ENCODE measurements at regions not wholly inside any gene's neighbourhood (a gene's known extent, or its start where the extent isn't known, plus 50 kb on each side); places are given as distances from the start of the nearest gene placed in this dataset.

DNA sequence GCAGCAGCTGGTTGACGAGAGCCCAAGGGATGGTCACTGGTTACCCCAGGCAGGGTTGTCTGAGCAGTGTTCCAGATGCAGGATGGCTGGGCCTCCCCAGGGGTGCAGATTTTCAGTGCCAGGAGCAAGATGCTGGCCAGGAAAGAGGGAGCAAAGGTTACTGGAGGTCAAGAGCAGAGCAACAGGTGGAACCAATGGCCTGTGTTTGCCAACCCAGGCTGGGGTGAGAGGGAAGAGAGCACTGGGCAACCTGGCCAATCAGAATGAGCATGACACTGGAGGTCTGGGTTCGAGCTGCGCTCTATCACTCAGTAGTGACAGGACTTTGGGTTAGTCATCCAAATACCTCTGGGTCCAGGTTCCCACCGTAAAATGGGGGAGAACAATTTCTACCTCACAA, 90.6 kb upstream of the TLE3 start:
- DNase-seq (ENCODE audit: low read depth) = no peak

DNA sequence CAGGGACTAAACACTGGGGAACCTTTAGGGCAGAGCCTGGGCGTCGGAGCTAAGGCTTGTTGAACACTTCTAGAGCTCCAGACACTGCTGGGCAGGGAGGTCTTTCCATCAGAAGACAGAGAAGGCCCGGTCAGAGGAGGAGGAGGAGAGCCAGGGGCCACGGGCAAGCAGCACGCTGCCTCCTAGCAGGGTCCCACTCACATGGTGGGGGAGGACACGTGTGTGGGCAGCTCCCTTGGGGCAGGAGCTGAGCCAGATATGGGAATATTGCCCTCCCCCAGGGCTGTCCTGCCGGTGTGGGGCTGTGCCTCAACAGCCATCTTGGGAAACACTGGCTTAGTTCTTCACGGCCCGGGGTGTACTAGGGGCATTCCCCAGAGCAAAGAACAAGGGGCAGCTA, 89.6 kb upstream of the TLE3 start:
- no peak for DNase-seq (ENCODE audit: low read depth)

DNA sequence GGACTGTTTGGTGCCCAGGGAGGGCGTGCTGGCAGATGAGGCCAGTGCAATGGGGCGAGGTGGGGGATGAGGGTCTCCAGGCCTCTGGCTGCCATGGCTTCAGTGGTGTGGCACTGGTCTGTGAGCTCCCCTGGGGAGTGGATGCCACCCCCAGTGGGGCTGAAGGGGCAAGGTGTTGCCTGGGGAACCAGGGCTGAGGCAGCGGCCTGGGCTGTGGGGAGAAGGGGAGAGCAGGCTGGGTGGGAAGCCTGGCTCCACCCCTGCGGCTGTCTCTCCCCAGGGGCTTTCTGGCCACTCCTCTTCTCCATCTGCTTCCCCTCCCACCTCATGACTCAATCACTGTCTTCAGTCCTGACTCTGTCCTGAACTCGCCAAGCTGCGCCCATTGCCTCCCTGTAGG, 88.4 kb upstream of the TLE3 start:
- no peak for DNase-seq (ENCODE audit: low read depth)

DNA sequence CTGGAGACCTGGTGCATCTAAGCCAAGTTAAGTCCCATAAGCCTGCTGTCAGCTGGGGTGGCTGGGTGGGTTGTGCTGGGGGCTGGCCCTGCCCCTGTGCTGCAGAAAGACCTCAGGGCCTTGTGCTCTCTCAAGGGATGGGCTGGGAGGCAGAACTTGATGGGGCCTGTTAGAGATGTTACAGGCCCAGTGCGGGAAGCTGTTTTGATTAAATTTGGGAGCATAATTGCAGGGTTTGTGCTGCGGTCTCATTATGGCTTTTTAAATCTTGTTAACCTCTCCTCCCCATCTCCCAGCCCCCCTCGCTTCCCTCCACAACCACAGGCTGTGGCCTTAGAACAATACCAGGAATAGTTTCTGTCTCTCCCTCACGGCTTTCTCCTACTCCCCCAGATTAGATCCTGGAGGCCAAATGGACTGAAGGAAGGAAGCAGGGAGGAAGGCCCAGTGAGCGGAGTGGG, 87.6 kb upstream of the TLE3 start:
- no peak for DNase-seq (ENCODE audit: low read depth)

DNA sequence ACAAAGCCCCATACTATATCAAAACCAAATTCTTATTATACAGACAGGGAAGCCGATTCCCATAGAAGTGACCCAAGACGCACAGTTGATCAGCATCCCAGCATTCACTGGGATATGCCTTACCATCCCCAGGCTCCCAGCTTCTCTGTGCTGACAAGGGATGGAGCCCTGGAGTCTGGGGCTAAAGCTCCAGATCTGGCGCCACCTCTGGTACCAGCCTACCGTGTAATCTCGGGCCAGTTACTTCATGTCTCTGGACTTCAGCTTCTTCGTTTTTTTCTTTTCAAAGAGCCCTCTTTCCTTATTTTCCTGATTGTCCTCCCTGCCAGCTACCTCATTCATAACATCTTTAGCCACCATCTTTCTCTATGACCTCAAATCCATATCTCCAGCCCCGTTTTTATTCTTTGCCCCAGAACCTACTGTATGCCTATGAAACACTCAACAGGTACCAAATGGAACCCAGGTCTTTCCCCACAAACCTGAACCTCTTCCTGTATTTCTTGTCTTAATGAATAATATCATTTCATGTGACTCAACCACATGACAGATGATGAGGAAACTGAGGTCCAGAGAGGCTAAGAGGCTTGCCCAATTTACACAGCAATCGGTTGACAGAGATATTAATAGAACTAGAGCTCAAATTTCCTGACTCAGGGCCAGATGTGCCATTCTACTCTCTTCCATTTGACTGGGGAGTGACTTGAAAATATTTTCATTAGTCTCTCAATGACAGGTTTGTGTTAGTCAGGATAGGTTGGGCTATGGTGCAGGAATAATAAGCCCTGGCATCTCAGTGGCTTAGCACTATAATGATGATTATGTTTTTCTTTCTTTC, 85.4 kb upstream of the TLE3 start:
- DNase-seq (ENCODE audit: low read depth) = no peak

DNA sequence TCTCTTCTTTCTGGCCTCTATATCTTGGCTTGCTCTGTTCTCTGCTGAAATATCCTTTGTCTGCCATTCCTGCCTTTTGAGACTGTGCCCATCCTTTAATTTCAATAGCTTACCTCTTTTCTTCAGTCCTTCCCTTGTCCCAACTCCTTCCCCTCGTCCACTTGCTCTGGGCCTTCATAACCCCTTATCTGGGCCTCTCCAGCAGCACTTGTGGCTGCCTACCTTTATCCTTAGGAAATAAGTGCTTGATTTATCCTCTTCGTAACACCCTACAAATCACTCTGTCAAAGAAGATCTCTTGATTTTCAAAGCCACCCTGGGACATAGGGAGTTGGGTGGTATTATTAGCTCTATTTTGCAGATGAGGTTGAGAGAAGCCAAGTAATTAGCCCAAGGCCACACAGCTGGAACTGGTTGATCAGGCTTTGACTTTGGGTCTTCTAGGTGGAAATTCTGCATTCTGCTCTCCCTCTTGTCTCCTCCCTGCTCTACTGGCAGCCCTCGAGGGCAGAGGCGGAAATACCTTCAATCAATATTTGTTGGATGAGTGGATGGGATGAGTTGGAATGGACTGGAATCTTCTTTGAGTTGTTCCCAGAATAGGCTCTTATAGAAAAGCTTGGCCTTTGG, 84.0 kb upstream of the TLE3 start:
- DNase-seq (ENCODE audit: low read depth) = no peak

DNA sequence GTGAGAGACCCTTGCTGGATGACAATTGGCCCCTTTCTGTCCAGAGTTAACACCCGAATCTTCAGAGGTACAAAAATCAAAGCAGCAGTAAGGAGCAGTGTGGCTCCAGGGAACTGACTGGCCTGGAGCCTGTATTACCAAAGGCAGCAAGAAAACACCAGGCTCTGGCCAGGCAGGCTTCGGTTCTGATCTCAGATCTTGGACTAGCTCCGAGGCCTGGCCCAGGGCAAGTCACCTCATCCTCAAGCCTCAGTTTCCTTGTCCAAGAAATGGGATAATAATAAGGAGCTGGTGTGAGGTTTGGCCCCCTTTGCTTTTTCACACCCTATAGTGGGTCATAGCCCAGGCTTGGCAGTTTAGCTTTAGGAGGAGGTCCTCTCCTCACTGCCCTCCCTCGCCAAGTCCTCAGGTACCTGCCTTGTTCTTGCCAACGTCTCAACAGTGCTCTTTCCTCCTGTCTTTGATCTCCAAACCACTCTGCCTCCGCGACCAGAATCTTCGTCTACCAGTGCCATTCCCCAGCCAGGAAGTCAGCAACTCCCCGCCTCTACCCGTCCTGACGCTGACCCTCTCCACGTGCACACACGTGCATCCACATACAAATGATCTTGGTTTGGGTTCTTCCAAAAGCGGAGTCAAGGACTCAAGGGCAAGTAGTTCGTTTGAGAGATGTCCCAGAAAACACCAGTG, 82.6 kb upstream of the TLE3 start:
- DNase-seq (ENCODE audit: low read depth) = no peak

DNA sequence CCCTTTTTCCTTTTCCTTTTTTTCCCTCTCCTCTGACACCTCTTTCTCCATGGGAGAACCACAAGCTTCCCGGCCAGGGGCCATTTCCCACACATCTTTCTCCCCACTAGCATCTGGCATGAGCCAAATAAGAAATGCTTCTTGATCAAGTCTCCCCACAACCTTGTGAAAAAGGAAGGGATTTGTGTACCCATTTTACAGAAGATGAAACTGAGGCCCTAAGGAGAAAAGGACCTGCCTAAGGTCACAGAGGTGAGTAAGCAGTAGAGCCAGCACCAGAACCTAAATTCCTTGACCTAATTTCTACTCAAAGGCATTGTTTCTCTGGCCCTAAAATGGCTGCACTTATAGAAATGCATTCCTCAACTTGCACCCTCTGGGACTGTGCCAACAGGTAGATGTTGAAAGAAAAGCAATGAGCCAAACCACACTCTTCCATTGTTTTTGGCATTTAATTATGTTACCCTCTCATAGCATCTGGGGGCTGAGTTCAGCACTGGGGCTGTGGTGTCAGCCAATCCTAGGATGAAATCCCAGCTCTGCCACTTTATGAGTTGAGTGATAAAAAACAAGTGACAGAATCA, 81.7 kb upstream of the TLE3 start:
- DNase-seq (ENCODE audit: low read depth) = no peak

DNA sequence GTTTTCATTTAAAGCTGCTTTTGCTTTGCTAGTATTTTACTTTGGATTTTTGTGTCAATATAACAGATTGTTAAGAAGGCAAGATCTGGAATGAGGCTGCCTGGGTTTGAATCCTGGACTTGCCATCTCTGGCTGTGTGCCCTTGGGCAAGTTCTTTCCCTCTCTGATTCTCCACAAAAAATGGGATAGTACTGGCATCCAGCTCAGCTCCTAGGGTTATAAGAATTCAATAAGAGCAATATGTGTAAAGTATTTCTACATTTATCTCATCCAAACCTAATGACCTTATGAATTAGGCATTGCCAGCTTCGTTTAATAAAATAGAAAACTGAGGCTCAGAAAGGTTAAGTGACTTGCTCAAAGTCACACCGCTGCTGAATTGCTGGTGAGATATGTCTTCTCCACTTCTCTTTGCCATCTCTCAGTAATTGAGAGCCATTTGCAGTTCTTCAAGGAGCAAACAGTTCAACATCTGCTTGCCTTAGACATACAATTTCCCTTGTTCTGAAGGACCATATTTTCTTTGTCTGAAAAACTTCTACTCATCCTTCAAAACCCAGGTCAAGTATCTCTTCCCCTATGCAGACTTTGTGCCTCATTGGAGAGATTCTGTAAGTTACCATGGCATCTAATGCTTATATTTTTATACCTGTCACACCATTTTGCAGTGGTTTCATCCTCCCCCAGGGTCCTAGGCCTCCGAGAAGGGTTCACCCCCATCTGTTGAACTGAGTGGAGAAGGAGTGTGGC, 80.8 kb upstream of the TLE3 start:
- DNase-seq (ENCODE audit: low read depth) = no peak

DNA sequence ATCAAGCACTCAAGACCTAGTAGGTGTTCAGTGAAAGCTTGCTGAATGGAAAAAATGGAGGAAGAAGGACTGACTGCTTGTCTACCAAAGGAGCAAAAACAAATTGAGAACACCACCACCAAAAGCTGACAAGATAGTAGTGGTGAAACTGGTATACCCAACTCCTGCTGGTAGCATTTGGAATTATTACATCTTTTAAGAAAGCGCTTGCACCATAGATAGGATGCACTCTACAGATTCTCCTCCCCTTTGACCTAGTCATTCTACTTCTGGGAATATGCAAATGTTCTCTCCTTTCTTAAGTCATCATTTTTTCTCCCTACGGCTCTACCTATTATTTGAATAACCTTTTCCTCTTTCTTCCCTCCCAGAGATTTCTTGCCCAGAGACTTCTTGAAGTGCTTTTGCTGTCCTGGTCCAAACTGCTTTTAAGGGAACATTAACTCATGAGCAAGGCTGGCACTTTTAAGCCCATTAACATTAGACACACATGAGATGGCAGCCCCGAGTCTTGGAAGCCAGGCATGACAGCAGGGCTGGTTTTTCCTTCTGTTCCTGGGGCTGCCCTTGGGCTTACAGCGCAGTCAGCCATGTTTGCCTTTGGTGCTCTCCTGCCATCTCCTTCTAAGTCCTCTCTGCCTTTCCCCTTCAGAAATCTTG, 75.0 kb upstream of the TLE3 start:
- peak; percentile 56 for DNase-seq (ENCODE audit: low read depth)

DNA sequence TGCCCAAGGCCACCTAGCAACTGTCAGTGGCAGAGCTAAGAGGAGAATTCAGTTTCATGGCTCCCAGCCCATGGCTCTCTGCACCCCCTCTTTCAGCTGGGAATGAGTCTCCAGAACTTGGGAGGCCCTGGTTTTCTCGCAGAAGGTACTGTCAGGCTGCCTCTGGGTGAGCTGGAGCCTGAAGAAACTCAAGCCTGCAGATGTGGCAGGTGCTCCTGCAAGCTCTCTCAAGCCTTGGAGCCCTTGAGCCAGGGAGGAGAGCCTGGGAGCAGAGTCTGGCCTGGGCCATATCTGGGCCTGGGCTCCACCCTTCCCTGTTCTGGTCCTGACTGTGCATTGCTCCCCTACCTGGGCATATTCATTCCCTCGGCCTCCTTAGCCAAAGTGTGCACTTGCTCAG, 74.4 kb upstream of the TLE3 start:
- no peak for DNase-seq (ENCODE audit: low read depth)

DNA sequence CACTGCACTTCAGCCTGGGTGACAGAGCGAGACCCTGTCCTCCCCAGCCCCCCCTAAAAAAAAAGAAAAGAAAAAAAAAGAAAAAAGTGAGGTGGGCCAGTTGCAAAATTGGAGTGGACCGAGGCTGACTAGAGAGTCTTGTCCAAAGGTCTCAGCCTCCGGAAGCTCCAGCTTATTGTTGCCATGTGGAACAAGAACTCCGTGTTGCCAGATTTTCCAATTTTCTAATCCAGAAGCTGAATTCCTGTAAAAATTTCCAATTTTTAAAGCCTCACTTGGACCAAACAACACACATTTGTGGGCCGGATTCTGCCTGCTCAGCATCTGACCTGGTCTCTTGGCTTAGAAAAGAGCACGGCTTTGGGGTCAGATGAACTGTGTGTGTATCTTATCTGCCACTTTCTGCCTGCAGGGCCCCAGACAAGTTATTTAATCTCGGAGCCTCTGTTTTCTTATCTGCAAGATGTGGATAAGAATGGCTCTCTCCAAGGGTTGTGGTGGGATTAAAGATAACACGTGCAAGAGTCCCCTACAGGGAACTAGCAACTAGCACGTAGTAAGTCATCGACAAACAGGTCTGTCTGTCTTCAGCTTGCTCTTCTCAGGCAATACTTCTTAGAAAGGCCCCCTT, 73.7 kb upstream of the TLE3 start:
- no peak for DNase-seq (ENCODE audit: low read depth)

DNA sequence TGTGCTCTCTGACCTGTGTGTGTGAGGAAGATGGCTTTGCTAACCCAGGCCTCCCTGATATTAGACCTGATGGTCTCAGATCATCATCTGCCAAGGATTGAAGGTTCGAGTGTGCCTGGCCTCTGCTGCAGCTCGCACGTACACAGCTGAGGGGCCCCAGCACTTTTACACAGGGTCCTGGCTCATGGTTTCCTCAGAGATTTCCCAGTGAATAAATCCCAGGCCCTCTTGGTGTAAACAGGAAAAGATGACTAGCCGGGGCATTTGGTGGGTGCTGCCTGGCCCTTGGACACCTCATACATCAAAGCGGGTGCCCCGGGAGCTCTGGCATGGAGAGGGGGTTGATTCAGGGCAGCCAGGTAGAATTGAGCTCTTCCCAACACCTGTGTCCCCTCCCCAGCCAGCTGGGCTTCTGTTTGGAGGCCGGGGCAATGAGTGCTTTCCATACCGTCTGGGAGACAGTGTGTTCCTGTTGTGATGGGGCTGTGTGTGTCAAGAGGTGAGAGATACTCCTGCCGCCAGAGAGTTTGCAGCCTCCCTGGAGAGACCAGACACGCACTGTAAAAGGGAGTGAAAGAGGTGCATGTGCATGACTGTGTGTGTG, 72.5 kb upstream of the TLE3 start:
- DNase-seq (ENCODE audit: low read depth) = no peak

DNA sequence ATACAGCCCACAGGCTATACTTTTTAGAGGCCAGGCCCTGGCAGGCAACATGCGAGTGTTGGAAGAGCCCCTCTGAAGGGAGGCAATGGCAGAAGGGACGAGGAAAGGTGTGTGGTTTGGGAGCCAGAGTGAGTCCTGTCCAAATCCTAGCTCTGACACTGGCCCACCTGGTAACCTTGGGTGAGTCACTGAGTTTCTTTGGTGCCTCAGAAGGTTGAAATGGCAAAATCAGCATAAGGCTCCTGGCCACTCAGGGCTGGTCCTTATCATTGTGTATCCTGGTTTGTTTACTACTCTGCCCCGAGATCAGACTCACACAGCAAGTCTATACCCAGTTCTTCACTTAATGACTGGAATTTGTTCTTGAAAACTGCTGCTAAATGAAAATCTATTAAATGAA, 71.4 kb upstream of the TLE3 start:
- DNase-seq (ENCODE audit: low read depth) = no peak

DNA sequence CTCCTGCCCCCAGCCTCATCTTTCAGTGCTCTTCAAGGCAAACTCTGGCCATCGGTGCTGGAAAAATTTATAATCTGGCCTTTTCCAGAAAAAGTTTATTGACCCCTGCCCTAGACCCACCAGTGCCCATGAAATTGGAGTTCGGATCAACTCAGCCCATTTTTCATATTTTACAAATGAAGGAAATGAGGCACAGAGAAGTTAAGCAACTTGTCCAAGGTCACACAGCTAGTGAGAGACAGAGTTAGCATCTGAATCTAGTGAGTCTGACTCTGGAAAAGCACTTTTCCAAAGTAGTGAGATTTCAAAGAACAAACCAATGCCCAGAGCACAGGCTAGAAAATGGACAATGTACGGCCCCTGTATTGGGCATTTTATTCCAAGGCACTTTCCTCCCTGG, 69.4 kb upstream of the TLE3 start:
- no peak for DNase-seq (ENCODE audit: low read depth)

DNA sequence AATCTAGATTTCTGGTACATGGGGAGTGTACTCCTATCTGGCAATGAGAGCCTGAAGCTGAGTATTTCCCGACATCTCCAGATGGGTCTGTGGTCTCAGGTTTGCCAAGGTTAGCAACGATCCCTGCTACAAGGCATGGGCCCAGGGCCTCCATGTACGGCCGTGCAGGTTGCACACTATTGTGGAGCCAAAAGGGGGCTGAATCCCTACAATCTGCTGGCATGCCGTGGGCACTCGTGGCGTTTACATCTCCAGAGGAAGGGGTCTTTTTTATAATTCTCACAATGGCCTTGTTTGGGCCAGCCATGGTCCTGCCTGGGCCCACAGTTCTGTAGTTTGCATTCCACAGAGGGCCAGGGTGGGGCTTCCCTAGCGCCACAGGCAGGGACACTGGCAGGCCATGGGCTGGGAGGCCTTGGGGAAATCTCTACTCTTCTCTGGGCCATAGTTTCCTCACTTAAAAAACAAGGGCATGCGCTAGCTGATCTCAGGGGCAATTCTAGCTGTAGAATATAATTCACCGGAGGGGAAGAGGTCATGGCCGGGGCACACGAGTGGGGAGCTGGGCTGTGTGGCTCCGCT, 68.9 kb upstream of the TLE3 start:
- DNase-seq (ENCODE audit: low read depth) = no peak

DNA sequence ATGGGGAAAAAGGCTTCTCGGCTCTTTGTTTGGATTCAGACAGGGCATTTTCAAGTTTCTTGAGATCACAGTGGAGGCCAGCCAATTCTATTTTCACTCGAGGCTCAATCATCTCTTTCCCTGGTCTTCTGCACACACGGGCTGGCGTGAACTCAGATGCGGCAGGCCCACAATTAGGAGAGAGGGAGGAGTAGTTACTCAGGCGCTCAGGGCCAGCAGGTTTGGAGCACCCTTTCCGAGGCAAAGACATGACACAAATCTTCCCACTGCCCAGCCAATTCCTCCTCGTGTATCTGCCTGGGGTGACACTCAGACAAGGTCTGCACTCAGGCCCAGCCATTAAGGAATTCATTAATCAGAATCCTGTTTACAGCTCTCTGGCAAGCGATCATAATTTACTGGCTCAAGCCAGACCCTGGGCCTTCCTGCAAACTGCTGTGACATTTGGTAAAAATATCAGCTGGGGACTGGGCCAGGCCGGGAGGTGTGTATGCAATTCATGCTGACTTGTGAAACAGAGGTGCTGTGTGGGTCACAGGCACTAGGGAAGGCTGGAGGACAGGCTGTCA, 68.1 kb upstream of the TLE3 start:
- DNase-seq (ENCODE audit: low read depth) = no peak

DNA sequence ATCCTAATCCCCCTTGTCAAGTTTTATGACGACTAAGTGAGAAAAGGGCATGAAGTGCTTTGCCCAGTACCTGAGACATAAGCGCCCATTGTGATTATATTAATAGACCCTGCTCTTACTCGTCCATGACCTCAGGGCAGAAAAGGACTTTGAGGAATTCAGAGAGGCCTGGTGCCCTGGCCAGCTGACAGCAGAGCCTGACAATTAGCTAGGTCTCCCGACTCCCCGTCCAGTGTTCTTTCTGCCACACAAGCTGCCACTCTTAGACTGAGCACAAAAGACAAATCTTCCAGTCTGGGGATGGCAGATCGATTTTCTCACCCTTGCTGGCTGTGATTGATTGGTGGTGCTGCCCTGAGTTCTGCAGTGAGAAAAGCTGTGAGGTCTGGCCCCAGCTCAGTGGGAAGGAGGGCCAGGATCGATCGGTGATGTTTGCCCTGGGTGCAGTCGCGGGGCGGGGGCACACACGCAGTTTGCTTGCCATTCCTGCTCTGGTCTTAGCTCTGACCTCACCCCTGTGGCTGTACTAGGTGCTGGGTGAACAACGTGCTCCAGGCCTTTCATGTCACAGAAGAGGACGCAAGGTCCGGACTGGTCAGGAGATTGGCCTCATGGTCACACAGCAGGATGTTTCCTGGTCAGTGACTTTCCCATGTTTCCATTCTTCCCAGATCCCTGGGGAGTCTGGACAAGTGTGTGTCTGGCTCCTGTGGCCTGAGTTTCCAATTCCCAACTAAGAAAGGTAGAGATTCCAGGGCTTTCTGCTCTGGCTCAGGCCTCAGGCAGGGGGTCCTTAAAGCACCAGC, 67.4 kb upstream of the TLE3 start:
- DNase-seq (ENCODE audit: low read depth) = no peak

All from renal cortical epithelial cell (primary cell).